ENCODE measurements at regions not wholly inside any gene's neighbourhood (a gene's known extent, or its start where the extent isn't known, plus 50 kb on each side); places are given as distances from the start of the nearest gene placed in this dataset.

DNA sequence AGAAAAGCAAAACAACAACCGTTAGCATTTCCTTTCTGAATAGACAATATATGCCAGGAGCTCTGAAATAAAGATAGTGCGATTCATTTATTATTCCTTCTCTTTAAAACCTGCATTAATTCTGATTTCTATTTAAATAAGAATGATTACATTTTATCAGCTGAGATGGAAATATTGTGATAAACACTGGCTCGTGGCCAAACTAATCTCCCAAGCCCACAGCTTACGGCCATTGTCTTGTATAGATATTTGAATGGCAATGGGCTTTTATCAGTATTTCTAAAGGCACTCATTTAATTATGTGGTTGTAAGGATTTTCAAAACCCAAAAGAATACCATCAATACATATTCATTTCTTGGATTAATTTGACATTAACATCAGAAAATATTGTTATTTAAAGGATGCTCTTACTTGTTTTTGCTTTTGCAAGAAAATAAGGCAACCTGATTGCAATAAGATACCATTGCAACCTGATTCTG lies 123.7 kb upstream of the IRX5 start:
- Histone ChIP-seq H4K20me1 (ENCODE audit: insufficient read depth) (no peaks in the 10 kb centered on the region), H3K27me3 (ENCODE audit: insufficient read depth, low read depth, low read length) (no peaks in the 10 kb centered on the region), H3K9me2 (ENCODE audit: insufficient read depth, low read length) (no peaks in the 10 kb centered on the region), H3K4me2 (ENCODE audit: low read length) (no peak overlapping the region), H3K9me3 (ENCODE audit: low read length) (no peaks in the 10 kb centered on the region), H3K4me3 (ENCODE audit: low read length) (no peak overlapping the region), H3K36me3 (ENCODE audit: insufficient read depth, low read length) (no peaks in the 10 kb centered on the region), H3K9ac (ENCODE audit: low read length) (no peak overlapping the region), H3F3A (ENCODE audit: insufficient read depth, low read length, poor library complexity, severe bottlenecking) (no peaks in the 10 kb centered on the region), H2AFZ (ENCODE audit: low read depth, low read length) (no peak overlapping the region), H3K79me2 (replicated peaks; ENCODE audit: insufficient read depth, low read length) (no peaks in the 10 kb centered on the region), H3K27ac (ENCODE audit: low read length) (no peak overlapping the region)
- TF ChIP-seq SMC3 (conservative IDR thresholded peaks at IDR 0.05; ENCODE audit: poor library complexity) (no peak), EZH2 (IDR thresholded peaks at IDR 0.05; ENCODE audit: borderline replicate concordance, insufficient read depth, low read length, poor library complexity, severe bottlenecking) (no peak), MXI1 (conservative IDR thresholded peaks at IDR 0.05; ENCODE audit: poor library complexity, severe bottlenecking) (no peak), POLR2AphosphoS5 (IDR thresholded peaks at IDR 0.05) (no peak), EP300 (conservative IDR thresholded peaks at IDR 0.05; ENCODE audit: poor library complexity, severe bottlenecking) (no peak), RAD21 (conservative IDR thresholded peaks at IDR 0.05) (no peak)
- TF ChIP-seq, protein P1, sequence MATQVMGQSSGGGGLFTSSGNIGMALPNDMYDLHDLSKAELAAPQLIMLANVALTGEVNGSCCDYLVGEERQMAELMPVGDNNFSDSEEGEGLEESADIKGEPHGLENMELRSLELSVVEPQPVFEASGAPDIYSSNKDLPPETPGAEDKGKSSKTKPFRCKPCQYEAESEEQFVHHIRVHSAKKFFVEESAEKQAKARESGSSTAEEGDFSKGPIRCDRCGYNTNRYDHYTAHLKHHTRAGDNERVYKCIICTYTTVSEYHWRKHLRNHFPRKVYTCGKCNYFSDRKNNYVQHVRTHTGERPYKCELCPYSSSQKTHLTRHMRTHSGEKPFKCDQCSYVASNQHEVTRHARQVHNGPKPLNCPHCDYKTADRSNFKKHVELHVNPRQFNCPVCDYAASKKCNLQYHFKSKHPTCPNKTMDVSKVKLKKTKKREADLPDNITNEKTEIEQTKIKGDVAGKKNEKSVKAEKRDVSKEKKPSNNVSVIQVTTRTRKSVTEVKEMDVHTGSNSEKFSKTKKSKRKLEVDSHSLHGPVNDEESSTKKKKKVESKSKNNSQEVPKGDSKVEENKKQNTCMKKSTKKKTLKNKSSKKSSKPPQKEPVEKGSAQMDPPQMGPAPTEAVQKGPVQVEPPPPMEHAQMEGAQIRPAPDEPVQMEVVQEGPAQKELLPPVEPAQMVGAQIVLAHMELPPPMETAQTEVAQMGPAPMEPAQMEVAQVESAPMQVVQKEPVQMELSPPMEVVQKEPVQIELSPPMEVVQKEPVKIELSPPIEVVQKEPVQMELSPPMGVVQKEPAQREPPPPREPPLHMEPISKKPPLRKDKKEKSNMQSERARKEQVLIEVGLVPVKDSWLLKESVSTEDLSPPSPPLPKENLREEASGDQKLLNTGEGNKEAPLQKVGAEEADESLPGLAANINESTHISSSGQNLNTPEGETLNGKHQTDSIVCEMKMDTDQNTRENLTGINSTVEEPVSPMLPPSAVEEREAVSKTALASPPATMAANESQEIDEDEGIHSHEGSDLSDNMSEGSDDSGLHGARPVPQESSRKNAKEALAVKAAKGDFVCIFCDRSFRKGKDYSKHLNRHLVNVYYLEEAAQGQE (IDR thresholded peaks at IDR 0.05; ENCODE audit: borderline replicate concordance), result no peak

- Histone ChIP-seq H2AFZ (ENCODE audit: low read depth, low read length) (no peak overlapping the region), H3K4me3 (ENCODE audit: low read length) (no peak overlapping the region), H4K20me1 (ENCODE audit: insufficient read depth) (no peaks in the 10 kb centered on the region), H3K79me2 (replicated peaks; ENCODE audit: insufficient read depth, low read length) (no peaks in the 10 kb centered on the region), H3K9me3 (ENCODE audit: low read length) (no peaks in the 10 kb centered on the region), H3F3A (ENCODE audit: insufficient read depth, low read length, poor library complexity, severe bottlenecking) (no peaks in the 10 kb centered on the region), H3K27me3 (ENCODE audit: insufficient read depth, low read depth, low read length) (no peaks in the 10 kb centered on the region), H3K36me3 (ENCODE audit: insufficient read depth, low read length) (no peaks in the 10 kb centered on the region), H3K9me2 (ENCODE audit: insufficient read depth, low read length) (no peaks in the 10 kb centered on the region), H3K4me2 (ENCODE audit: low read length) (no peak overlapping the region), H3K9ac (ENCODE audit: low read length) (no peak overlapping the region), H3K27ac (ENCODE audit: low read length) (no peak overlapping the region)
- TF ChIP-seq, protein P1 (IDR thresholded peaks at IDR 0.05; ENCODE audit: borderline replicate concordance), result no peak
- TF ChIP-seq, protein P2, sequence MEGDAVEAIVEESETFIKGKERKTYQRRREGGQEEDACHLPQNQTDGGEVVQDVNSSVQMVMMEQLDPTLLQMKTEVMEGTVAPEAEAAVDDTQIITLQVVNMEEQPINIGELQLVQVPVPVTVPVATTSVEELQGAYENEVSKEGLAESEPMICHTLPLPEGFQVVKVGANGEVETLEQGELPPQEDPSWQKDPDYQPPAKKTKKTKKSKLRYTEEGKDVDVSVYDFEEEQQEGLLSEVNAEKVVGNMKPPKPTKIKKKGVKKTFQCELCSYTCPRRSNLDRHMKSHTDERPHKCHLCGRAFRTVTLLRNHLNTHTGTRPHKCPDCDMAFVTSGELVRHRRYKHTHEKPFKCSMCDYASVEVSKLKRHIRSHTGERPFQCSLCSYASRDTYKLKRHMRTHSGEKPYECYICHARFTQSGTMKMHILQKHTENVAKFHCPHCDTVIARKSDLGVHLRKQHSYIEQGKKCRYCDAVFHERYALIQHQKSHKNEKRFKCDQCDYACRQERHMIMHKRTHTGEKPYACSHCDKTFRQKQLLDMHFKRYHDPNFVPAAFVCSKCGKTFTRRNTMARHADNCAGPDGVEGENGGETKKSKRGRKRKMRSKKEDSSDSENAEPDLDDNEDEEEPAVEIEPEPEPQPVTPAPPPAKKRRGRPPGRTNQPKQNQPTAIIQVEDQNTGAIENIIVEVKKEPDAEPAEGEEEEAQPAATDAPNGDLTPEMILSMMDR (IDR thresholded peaks at IDR 0.05; ENCODE audit: poor library complexity, severe bottlenecking), result no peak
- TF ChIP-seq EP300 (conservative IDR thresholded peaks at IDR 0.05; ENCODE audit: poor library complexity, severe bottlenecking) (no peak), MXI1 (conservative IDR thresholded peaks at IDR 0.05; ENCODE audit: poor library complexity, severe bottlenecking) (no peak), SMC3 (conservative IDR thresholded peaks at IDR 0.05; ENCODE audit: poor library complexity) (no peak), TAF1 (IDR thresholded peaks at IDR 0.05; ENCODE audit: low read depth) (no peak), EZH2 (IDR thresholded peaks at IDR 0.05; ENCODE audit: borderline replicate concordance, insufficient read depth, low read length, poor library complexity, severe bottlenecking) (no peak), POLR2AphosphoS5 (IDR thresholded peaks at IDR 0.05) (no peak), RAD21 (conservative IDR thresholded peaks at IDR 0.05) (no peak)
Observed at GRCh38 chr16:54806378-54806777, 124.3 kb upstream of the IRX5 start.
